HepG2 (cell line): ENCODE measurements at regions not wholly inside any gene's neighbourhood (a gene's known extent, or its start where the extent isn't known, plus 50 kb on each side); places are given as distances from the start of the nearest gene placed in this dataset.
A peak's percentile ranks its signal among the peaks of the same experiment; 100 is the strongest.

Source experiments
- CEBPG ChIP-seq: IDR thresholded peaks from 2 replicates; pipeline ENCODE4 v1.6.1; 2016
- DPF2 ChIP-seq: sonication (generic); formaldehyde crosslinking; IDR thresholded peaks from 2 replicates; pipeline ENCODE4 v1.4.0; 2020; ENCODE audit warnings: mild to moderate bottlenecking, low read depth, missing genetic modification reagents, borderline replicate concordance
- EHMT2 ChIP-seq: fragments of 200-600 bp; sonication (generic); IDR thresholded peaks from 2 replicates; pipeline ENCODE4 v1.7.0; 2017; ENCODE audit warnings: antibody characterized with exemption, low read depth, low read length, borderline replicate concordance
- GMEB1 ChIP-seq: sonication (generic); formaldehyde crosslinking; IDR thresholded peaks from 2 replicates; pipeline ENCODE4 v1.5.1; 2020; ENCODE audit warnings: missing genetic modification reagents, mild to moderate bottlenecking, borderline replicate concordance
- GTF3A ChIP-seq: sonication (generic); formaldehyde crosslinking; conservative IDR thresholded peaks from 2 replicates; pipeline ENCODE4 v1.4.0; 2020; ENCODE audit warnings: mild to moderate bottlenecking, missing genetic modification reagents
- HIC2 ChIP-seq: sonication (generic); formaldehyde crosslinking; IDR thresholded peaks from 2 replicates; pipeline ENCODE4 v1.9.0; 2022; ENCODE audit warnings: low read depth, missing genetic modification reagents
- HMG20B ChIP-seq: conservative IDR thresholded peaks from 2 replicates; pipeline ENCODE4 v1.6.1; 2016; ENCODE audit warnings: missing genetic modification reagents, missing compliant biosample characterization
- KLF12 ChIP-seq: sonication (generic); formaldehyde crosslinking; IDR thresholded peaks from 2 replicates; pipeline ENCODE4 v1.4.0; 2020; ENCODE audit warnings: missing genetic modification reagents, borderline replicate concordance
- NFYC ChIP-seq: IDR thresholded peaks from 2 replicates; pipeline ENCODE4 v1.6.1; 2016; ENCODE audit warnings: missing genetic modification reagents, missing compliant biosample characterization
- THYN1 ChIP-seq: sonication (generic); formaldehyde crosslinking; IDR thresholded peaks from 2 replicates; pipeline ENCODE4 v1.8.1; 2023; ENCODE audit warnings: low read depth, mild to moderate bottlenecking, moderate library complexity, missing genetic modification reagents, borderline replicate concordance
- ZFP82 ChIP-seq: sonication (generic); formaldehyde crosslinking; IDR thresholded peaks from 2 replicates; pipeline ENCODE4 v1.5.1; 2020; ENCODE audit warnings: mild to moderate bottlenecking, missing genetic modification reagents, borderline replicate concordance
- ZMAT3 ChIP-seq: sonication (generic); formaldehyde crosslinking; conservative IDR thresholded peaks from 2 replicates; pipeline ENCODE4 v1.7.0; 2021; ENCODE audit warnings: missing genetic modification reagents
- ZNF383 ChIP-seq: sonication (generic); formaldehyde crosslinking; IDR thresholded peaks from 2 replicates; pipeline ENCODE4 v1.4.0; 2020; ENCODE audit warnings: missing genetic modification reagents, mild to moderate bottlenecking, borderline replicate concordance
- ZNF644 ChIP-seq: IDR thresholded peaks from 2 replicates; pipeline ENCODE4 v1.6.1; 2016; ENCODE audit warnings: low read depth
- ZNF879 ChIP-seq: sonication (generic); formaldehyde crosslinking; IDR thresholded peaks from 2 replicates; pipeline ENCODE4 v1.8.1; 2023; ENCODE audit warnings: missing genetic modification reagents
- TF ChIP-seq, protein P1 (sequence below): sonication (generic); formaldehyde crosslinking; IDR thresholded peaks from 2 replicates; pipeline ENCODE4 v1.5.0; 2020; ENCODE audit warnings: mild to moderate bottlenecking, low read depth, missing genetic modification reagents, borderline replicate concordance
- TF ChIP-seq, protein P2 (sequence below): sonication (generic); formaldehyde crosslinking; IDR thresholded peaks from 2 replicates; pipeline ENCODE4 v1.5.0; 2020; ENCODE audit warnings: missing genetic modification reagents
- TF ChIP-seq, protein P3 (sequence below): sonication (generic); formaldehyde crosslinking; IDR thresholded peaks from 2 replicates; pipeline ENCODE4 v1.4.0; 2020; ENCODE audit warnings: mild to moderate bottlenecking, missing genetic modification reagents

DNA sequence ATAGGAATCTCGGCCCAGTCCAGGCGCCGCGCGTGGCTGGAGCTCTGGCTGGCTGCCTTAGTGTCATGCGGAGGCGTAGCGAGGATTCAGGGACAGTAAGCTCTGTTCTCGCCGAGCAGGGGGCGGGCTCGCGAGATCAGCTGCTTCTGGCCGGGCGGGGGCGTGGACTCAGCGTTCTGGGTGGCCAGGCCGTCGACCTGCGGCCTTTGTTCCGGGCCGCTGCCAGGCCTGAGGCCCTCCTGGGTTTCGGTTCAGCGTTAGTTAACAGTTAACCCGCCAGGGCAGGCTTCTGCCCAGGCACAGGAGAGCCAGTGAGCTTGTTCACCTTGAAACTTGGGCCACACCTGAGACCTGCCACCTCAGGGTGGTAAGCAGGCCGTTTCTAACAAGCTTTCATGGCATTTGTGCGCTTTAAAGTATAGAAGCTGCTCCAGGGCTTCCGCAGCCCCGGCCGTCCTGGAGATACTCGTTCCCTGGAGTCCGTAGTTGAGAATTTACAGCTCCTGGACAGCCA is 332.2 kb upstream of the SGCG start (continued):
- TF ChIP-seq ZMAT3 (0 out of 2 replicates have a peak, but pooled peaks have one; percentile 63), HMG20B (CRISPR knock-in tag) (no peak), ZFP82 (CRISPR knock-in tag) (no peak), THYN1 (CRISPR knock-in tag) (no peak), GMEB1 (CRISPR knock-in tag) (no peak; the same call in 1 of the 2 replicates), DPF2 (no peak), HIC2 (CRISPR knock-in tag) (0 out of 2 replicates have a peak, but pooled peaks have one; percentile 57), KLF12 (CRISPR knock-in tag) (no peak), NFYC (CRISPR knock-in tag) (peak; percentile 24), CEBPG (CRISPR knock-in tag) (no peak), ZNF644 (CRISPR knock-in tag) (peak; percentile 58; the same call in 1 of the 2 replicates), ZNF879 (CRISPR knock-in tag) (no peak), ZNF383 (CRISPR knock-in tag) (no peak), GTF3A (CRISPR knock-in tag) (no peak), EHMT2 (no peak)
- TF ChIP-seq, protein P1, sequence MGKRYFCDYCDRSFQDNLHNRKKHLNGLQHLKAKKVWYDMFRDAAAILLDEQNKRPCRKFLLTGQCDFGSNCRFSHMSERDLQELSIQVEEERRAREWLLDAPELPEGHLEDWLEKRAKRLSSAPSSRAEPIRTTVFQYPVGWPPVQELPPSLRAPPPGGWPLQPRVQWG (CRISPR knock-in tag) = no peak
- TF ChIP-seq, protein P2, sequence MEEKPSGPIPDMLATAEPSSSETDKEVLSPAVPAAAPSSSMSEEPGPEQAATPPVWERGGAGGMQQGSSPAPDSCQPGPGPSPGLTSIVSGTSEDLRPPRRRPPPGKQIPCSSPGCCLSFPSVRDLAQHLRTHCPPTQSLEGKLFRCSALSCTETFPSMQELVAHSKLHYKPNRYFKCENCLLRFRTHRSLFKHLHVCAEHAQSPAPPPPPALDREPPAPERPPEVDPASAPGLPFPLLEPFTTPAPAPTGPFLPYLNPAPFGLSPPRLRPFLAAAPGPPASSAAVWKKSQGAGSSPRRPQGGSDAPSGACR (CRISPR knock-in tag) = no peak
- TF ChIP-seq, protein P3, sequence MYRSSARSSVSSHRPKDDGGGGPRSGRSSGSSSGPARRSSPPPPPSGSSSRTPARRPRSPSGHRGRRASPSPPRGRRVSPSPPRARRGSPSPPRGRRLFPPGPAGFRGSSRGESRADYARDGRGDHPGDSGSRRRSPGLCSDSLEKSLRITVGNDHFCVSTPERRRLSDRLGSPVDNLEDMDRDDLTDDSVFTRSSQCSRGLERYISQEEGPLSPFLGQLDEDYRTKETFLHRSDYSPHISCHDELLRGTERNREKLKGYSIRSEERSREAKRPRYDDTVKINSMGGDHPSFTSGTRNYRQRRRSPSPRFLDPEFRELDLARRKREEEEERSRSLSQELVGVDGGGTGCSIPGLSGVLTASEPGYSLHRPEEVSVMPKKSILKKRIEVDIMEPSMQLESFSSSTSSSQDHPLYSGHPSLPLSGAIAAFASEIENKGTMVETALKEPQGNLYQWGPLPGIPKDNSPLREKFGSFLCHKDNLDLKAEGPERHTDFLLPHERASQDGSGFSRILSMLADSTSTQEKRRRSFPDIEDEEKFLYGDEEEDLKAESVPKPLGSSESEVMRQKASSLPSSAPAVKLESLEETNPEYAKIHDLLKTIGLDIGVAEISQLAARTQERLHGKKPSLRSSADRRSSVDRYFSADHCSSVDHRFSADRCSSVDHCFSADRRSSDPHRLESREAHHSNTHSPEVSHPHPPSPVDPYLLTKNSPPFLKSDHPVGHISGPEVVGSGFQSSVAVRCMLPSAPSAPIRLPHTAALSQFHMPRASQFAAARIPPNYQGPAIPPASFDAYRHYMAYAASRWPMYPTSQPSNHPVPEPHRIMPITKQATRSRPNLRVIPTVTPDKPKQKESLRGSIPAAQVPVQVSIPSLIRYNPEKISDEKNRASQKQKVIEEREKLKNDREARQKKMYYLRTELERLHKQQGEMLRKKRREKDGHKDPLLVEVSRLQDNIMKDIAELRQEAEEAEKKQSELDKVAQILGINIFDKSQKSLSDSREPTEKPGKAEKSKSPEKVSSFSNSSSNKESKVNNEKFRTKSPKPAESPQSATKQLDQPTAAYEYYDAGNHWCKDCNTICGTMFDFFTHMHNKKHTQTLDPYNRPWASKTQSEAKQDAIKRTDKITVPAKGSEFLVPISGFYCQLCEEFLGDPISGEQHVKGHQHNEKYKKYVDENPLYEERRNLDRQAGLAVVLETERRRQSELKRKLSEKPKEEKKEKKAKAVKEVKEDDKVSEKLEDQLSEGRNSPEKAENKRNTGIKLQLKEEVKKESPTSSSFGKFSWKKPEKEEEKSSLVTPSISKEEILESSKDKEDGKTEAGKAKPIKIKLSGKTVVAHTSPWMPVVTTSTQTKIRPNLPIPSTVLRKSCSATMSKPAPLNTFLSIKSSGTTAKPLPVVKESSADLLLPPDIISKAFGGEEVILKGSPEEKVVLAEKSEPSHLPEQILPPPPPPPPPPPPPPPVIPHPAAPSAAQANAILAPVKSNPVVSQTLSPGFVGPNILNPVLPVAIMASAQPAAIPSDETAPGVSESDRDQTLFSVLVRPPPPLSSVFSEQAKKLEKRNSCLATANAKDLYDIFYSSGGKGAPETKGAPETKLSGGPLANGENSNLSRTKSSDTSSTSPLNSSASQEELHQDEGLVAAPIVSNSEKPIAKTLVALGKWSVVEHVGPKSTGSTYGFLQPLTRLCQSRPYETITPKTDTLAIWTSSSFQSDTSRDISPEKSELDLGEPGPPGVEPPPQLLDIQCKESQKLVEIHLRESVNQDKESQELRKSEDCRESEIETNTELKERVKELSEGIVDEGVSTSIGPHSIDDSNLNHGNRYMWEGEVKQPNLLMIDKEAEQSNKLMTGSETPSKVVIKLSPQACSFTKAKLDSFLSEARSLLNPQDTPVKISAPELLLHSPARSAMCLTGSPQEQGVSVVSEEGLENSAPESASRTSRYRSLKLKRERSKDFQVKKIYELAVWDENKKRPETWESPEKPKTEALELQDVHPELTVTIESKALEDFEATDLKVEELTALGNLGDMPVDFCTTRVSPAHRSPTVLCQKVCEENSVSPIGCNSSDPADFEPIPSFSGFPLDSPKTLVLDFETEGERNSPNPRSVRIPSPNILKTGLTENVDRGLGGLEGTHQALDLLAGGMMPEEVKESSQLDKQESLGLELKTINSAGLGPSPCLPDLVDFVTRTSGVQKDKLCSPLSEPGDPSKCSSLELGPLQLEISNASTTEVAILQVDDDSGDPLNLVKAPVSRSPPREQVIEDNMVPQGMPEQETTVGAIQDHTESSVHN (CRISPR knock-in tag) = no peak
